ENCODE measurements at regions not wholly inside any gene's neighbourhood (a gene's known extent, or its start where the extent isn't known, plus 50 kb on each side); places are given as distances from the start of the nearest gene placed in this dataset.

GRCh38 chr20:52331655-52332054 is 140.1 kb upstream of the ZFP64 start:
- ChIA-PET RAD21 (ENCODE audit: low non-redundant PET in 1 of 2, low total read pairs in 2 of 2, uncharacterized antibody in 2 of 2, unreplicated experiment in 2 of 2) (no interaction called here), CTCF (no interaction called here), POLR2A (no interaction called here)
- H3K4me1 ChIP-seq (ENCODE audit: control insufficient read depth in 1 of 2, insufficient read depth in 2 of 2, low read length in 2 of 2), result no peaks in the 10 kb centered on the region
- no peak overlapping the region for H2AFZ ChIP-seq (ENCODE audit: low read depth, low read length, poor library complexity, severe bottlenecking)
- no peaks in the 10 kb centered on the region for H3K9me3 ChIP-seq (ENCODE audit: control insufficient read depth in 1 of 2, insufficient read depth in 1 of 2, low read depth in 1 of 2, low read length in 2 of 2)
- H4K20me1 ChIP-seq (ENCODE audit: insufficient read depth), result no peaks in the 10 kb centered on the region
- no peak for TF ChIP-seq YY1 (IDR thresholded peaks at IDR 0.05; ENCODE audit: extremely low read depth, insufficient replicate concordance, low read depth, low read length)
- no peak for TF ChIP-seq EZH2phosphoT487 (IDR thresholded peaks at IDR 0.05; ENCODE audit: borderline replicate concordance)
- no peak for TF ChIP-seq TCF7L2 (IDR thresholded peaks at IDR 0.05; ENCODE audit: borderline replicate concordance, extremely low read depth, insufficient read depth, insufficient read length)
- TF ChIP-seq ZNF274 (IDR thresholded peaks at IDR 0.05; ENCODE audit: low read depth, low read length), result no peak
- no peak for TF ChIP-seq ELF1 (IDR thresholded peaks at IDR 0.05; ENCODE audit: borderline replicate concordance, low read depth)
- TF ChIP-seq, protein P1, sequence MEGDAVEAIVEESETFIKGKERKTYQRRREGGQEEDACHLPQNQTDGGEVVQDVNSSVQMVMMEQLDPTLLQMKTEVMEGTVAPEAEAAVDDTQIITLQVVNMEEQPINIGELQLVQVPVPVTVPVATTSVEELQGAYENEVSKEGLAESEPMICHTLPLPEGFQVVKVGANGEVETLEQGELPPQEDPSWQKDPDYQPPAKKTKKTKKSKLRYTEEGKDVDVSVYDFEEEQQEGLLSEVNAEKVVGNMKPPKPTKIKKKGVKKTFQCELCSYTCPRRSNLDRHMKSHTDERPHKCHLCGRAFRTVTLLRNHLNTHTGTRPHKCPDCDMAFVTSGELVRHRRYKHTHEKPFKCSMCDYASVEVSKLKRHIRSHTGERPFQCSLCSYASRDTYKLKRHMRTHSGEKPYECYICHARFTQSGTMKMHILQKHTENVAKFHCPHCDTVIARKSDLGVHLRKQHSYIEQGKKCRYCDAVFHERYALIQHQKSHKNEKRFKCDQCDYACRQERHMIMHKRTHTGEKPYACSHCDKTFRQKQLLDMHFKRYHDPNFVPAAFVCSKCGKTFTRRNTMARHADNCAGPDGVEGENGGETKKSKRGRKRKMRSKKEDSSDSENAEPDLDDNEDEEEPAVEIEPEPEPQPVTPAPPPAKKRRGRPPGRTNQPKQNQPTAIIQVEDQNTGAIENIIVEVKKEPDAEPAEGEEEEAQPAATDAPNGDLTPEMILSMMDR (IDR thresholded peaks at IDR 0.05 in 2 of 3, conservative IDR thresholded peaks at IDR 0.05 in 1 of 3; ENCODE audit: borderline replicate concordance in 1 of 3, insufficient read depth in 1 of 3, low read depth in 2 of 3, low read length in 2 of 3), result no peak
- no peak for TF ChIP-seq JUND (IDR thresholded peaks at IDR 0.05)
- no peak for TF ChIP-seq POLR2AphosphoS5 (IDR thresholded peaks at IDR 0.05; ENCODE audit: low read depth, low read length)
- TF ChIP-seq FOSL1 (IDR thresholded peaks at IDR 0.05; ENCODE audit: low read depth), result no peak
- TF ChIP-seq CEBPB (IDR thresholded peaks at IDR 0.05; ENCODE audit: low read depth), result no peak
- no peak overlapping the region for H3K4me3 ChIP-seq (replicated peaks in 1 of 2; ENCODE audit: low read depth in 1 of 2, low read length in 2 of 2)
- DNase-seq (ENCODE audit: low read depth, low spot score), result no peak
- no peak overlapping the region for H3K9ac ChIP-seq (ENCODE audit: low read length)
- ATAC-seq, result no peak
- H3K27me3 ChIP-seq (ENCODE audit: insufficient read depth, low read length), result peaks cover 4% of the 10 kb centered on the region; the same call in 1 of the 2 replicates
- no peak overlapping the region for H3K27ac ChIP-seq (ENCODE audit: low read depth, low read length)
- H3K36me3 ChIP-seq (ENCODE audit: control insufficient read depth in 1 of 2, insufficient read depth in 2 of 2, low read length in 2 of 2), result no peaks in the 10 kb centered on the region
- no peak overlapping the region for H3K4me2 ChIP-seq (ENCODE audit: low read length)
- H3K79me2 ChIP-seq (ENCODE audit: insufficient read depth, low read length), result no peaks in the 10 kb centered on the region
- intact Hi-C loops (cut with micrococcal nuclease), result no loop called here
- BruUV-seq (replicated peaks), result no TSS peak
- no peaks in the 10 kb centered on the region for H3K9me2 ChIP-seq (ENCODE audit: insufficient read depth)

All from HCT116 (cell line).